ENCODE measurements at regions not wholly inside any gene's neighbourhood (a gene's known extent, or its start where the extent isn't known, plus 50 kb on each side); places are given as distances from the start of the nearest gene placed in this dataset.

- peaks cover 0 to 14% of the 10 kb centered on the region in 2 donors for H3K9me3 ChIP-seq (replicated peaks in 1 of 2; ENCODE audit: control insufficient read depth in 1 of 2, insufficient read depth in 1 of 2, low read length in 2 of 2)
- H3K27ac Mint-ChIP-seq, result no peak overlapping the region
- no peak for DNase-seq
- no peaks in the 10 kb centered on the region for H3K36me3 Mint-ChIP-seq
- intact Hi-C loops (cut with micrococcal nuclease), result no loop called here
- WGBS (ENCODE audit: insufficient coverage), result no CpG with 5 or more reads among the region's 1 CpG
- no peak overlapping the region for H3K27ac ChIP-seq (ENCODE audit: low read depth in 1 of 2, low read length in 2 of 2)
- H3K27me3 ChIP-seq (ENCODE audit: control insufficient read depth in 2 of 2, insufficient read depth in 2 of 2, low read length in 2 of 2), result no peaks in the 10 kb centered on the region
- H3K4me1 ChIP-seq (ENCODE audit: control insufficient read depth in 1 of 2, insufficient read depth in 2 of 2, low read length in 2 of 2), result no peaks in the 10 kb centered on the region
- H3K79me2 ChIP-seq (ENCODE audit: insufficient read depth, low read length), result no peaks in the 10 kb centered on the region
- no peaks in the 10 kb centered on the region for H3K36me3 ChIP-seq (replicated peaks in 1 of 2; ENCODE audit: control insufficient read depth in 1 of 2, insufficient read depth in 2 of 2, low read length in 2 of 2)
- no peaks in the 10 kb centered on the region for H4K20me1 ChIP-seq (ENCODE audit: insufficient read depth, low read length)
- H3K9me3 Mint-ChIP-seq, result peaks cover 0 to 8% (median 4%) of the 10 kb centered on the region in 7 donors
- H3K4me3 Mint-ChIP-seq, result no peak overlapping the region
- H3K27me3 Mint-ChIP-seq (ENCODE audit: low read depth in 3 of 3), result peaks cover 0 to 4% (median 0%) of the 10 kb centered on the region in 3 donors
- H3K4me3 ChIP-seq (replicated peaks in 1 of 3; ENCODE audit: low read depth in 2 of 3, low read length in 3 of 3), result no peak overlapping the region
- H2AFZ ChIP-seq (ENCODE audit: insufficient read depth, low read depth, low read length, poor library complexity, severe bottlenecking), result no peak overlapping the region
- no peak overlapping the region for H3K4me2 ChIP-seq (replicated peaks; ENCODE audit: extremely low read depth, low read length, poor library complexity, severe bottlenecking)
- H3K4me1 Mint-ChIP-seq, result no peaks in the 10 kb centered on the region
- H3K9ac ChIP-seq (ENCODE audit: insufficient read depth, low read length, poor library complexity, severe bottlenecking), result no peak overlapping the region
- no peak for TF ChIP-seq CTCF (IDR thresholded peaks at IDR 0.05)
Observed at GRCh38 chr11:38819981-38820380, 2221.9 kb upstream of the RAG2 start.

GRCh38 chr11:38818720-38819119, 2220.7 kb upstream of the RAG2 start:
- no peaks in the 10 kb centered on the region for H3K4me1 Mint-ChIP-seq
- no peak for DNase-seq
- Histone ChIP-seq H3K4me2 (replicated peaks; ENCODE audit: extremely low read depth, low read length, poor library complexity, severe bottlenecking) (no peak overlapping the region), H3K79me2 (ENCODE audit: insufficient read depth, low read length) (no peaks in the 10 kb centered on the region), H3K36me3 (replicated peaks in 1 of 2; ENCODE audit: control insufficient read depth in 1 of 2, insufficient read depth in 2 of 2, low read length in 2 of 2) (no peaks in the 10 kb centered on the region), H3K4me1 (ENCODE audit: control insufficient read depth in 1 of 2, insufficient read depth in 2 of 2, low read length in 2 of 2) (no peaks in the 10 kb centered on the region), H3K9me3 (replicated peaks in 1 of 2; ENCODE audit: control insufficient read depth in 1 of 2, insufficient read depth in 1 of 2, low read length in 2 of 2) (peaks cover 0 to 7% of the 10 kb centered on the region in 2 donors), H2AFZ (ENCODE audit: insufficient read depth, low read depth, low read length, poor library complexity, severe bottlenecking) (no peak overlapping the region), H3K27ac (ENCODE audit: low read depth in 1 of 2, low read length in 2 of 2) (no peak overlapping the region), H3K27me3 (ENCODE audit: control insufficient read depth in 2 of 2, insufficient read depth in 2 of 2, low read length in 2 of 2) (no peaks in the 10 kb centered on the region), H3K9ac (ENCODE audit: insufficient read depth, low read length, poor library complexity, severe bottlenecking) (no peak overlapping the region), H4K20me1 (ENCODE audit: insufficient read depth, low read length) (no peaks in the 10 kb centered on the region), H3K4me3 (replicated peaks in 1 of 3; ENCODE audit: low read depth in 2 of 3, low read length in 3 of 3) (no peak overlapping the region)
- H3K4me3 Mint-ChIP-seq, result no peak overlapping the region
- no peaks in the 10 kb centered on the region for H3K36me3 Mint-ChIP-seq
- peaks cover 0 to 4% (median 0%) of the 10 kb centered on the region in 3 donors for H3K27me3 Mint-ChIP-seq (ENCODE audit: low read depth in 3 of 3)
- peaks cover 0 to 6% (median 2%) of the 10 kb centered on the region in 7 donors for H3K9me3 Mint-ChIP-seq
- H3K27ac Mint-ChIP-seq, result no peak overlapping the region
- TF ChIP-seq CTCF (IDR thresholded peaks at IDR 0.05), result no peak
- intact Hi-C loops (cut with micrococcal nuclease), result no loop called here
